OCI-LY7 (cell line): ENCODE measurements at regions not wholly inside any gene's neighbourhood (a gene's known extent, or its start where the extent isn't known, plus 50 kb on each side); places are given as distances from the start of the nearest gene placed in this dataset.

ENCODE experiments used
- BruUV-seq: library from RNA; stranded (reverse); fragments of 400-500 nt; replicated peaks from 2 replicates; lab custom pipeline; 2021; lab: Mats Ljungman, UMichigan
- CTCF ChIA-PET: fragments of 300-600 bp; sonication (Branson Sonifier 250); formaldehyde crosslinking; loops from one replicate; lab custom pipeline; 2022; ENCODE audit warnings: antibody characterized with exemption; ENCODE audit not compliant: unreplicated experiment; lab: Charles Lee
- POLR2A ChIA-PET: fragments of 300-600 bp; sonication (Branson Sonifier 250); formaldehyde crosslinking; loops from one replicate; lab custom pipeline; 2022; ENCODE audit warnings: antibody characterized with exemption; lab: Charles Lee
- DNase-seq: peaks from one replicate; pipeline ENCODE4 v3.0.0-alpha.2; 2015; ENCODE audit warnings: low spot score
- H2AFZ ChIP-seq: fragments of 200-600 bp; sonication (generic), shearing (Covaris generic); 2 replicates; pipeline ENCODE4 v1.6.1; 2014; ENCODE audit warnings: mild to moderate bottlenecking, antibody characterized with exemption, low read length, moderate library complexity
- H3K27ac ChIP-seq: fragments of 200-600 bp; sonication (generic); 2 replicates; pipeline ENCODE4 v1.5.1; 2014; ENCODE audit warnings: mixed run types, low read depth, mild to moderate bottlenecking, moderate library complexity, low read length, inconsistent platforms; ENCODE audit not compliant: poor library complexity, severe bottlenecking
- H3K36me3 ChIP-seq: fragments of 200-600 bp; sonication (generic); 2 replicates; pipeline ENCODE4 v1.6.1; 2014; ENCODE audit warnings: mild to moderate bottlenecking, antibody characterized with exemption, low read length, moderate library complexity, mixed read lengths; ENCODE audit not compliant: insufficient read depth
- H3K4me1 ChIP-seq: fragments of 200-600 bp; sonication (generic); 2 replicates; pipeline ENCODE4 v1.5.1; 2014; ENCODE audit warnings: mild to moderate bottlenecking, low read length; ENCODE audit not compliant: insufficient read depth, poor library complexity, severe bottlenecking
- H3K4me2 ChIP-seq: fragments of 200-600 bp; sonication (generic); 2 replicates; pipeline ENCODE4 v1.6.1; 2014; ENCODE audit warnings: mild to moderate bottlenecking, low read length
- H3K4me3 ChIP-seq: fragments of 200-600 bp; sonication (generic); 2 replicates; pipeline ENCODE4 v1.5.1; 2014; ENCODE audit warnings: mild to moderate bottlenecking, low read depth, low read length; ENCODE audit not compliant: poor library complexity, severe bottlenecking
- H3K79me2 ChIP-seq: fragments of 200-600 bp; sonication (generic); 2 replicates; pipeline ENCODE4 v1.6.1; 2016; ENCODE audit warnings: low read depth, mild to moderate bottlenecking, low read length, moderate library complexity, mixed read lengths; ENCODE audit not compliant: insufficient read depth
- H3K9me2 ChIP-seq: fragments of 200-600 bp; sonication (generic); 2 replicates; pipeline ENCODE4 v1.6.1; 2016; ENCODE audit warnings: mild to moderate bottlenecking, low read length, mixed read lengths; ENCODE audit not compliant: insufficient read depth
- H3K9me3 ChIP-seq: fragments of 200-600 bp; sonication (generic); 2 replicates; pipeline ENCODE4 v1.6.1; 2014; ENCODE audit warnings: mild to moderate bottlenecking, mixed run types, low read length, mixed read lengths
- H4K20me1 ChIP-seq: fragments of 200-600 bp; sonication (generic); 2 replicates; pipeline ENCODE4 v1.6.1; 2014; ENCODE audit warnings: mild to moderate bottlenecking, antibody characterized with exemption, low read length, moderate library complexity, mixed read lengths; ENCODE audit not compliant: insufficient read depth
- CTCF ChIP-seq: fragments of 200-600 bp; sonication (generic); conservative IDR thresholded peaks from 2 replicates; pipeline ENCODE4 v1.5.1; 2014; ENCODE audit warnings: mild to moderate bottlenecking, antibody characterized with exemption, low read length, moderate library complexity, mixed read lengths
- EZH2phosphoT487 ChIP-seq: fragments of 200-600 bp; sonication (generic); IDR thresholded peaks from 2 replicates; pipeline ENCODE4 v1.6.1; 2018; ENCODE audit warnings: low read depth, borderline replicate concordance, mild to moderate bottlenecking, mixed run types, antibody characterized with exemption, low read length, moderate library complexity, mixed read lengths
- intact Hi-C: fragments of 100-400 bp; cut with micrococcal nuclease; formaldehyde crosslinking; loops from one replicate; pipeline ENCODE4 v1.10.0; 2022; ENCODE audit not compliant: unreplicated experiment

GRCh38 chr6:19349429-19349828, 487.7 kb upstream of the ID4 start:
- H3K4me1 ChIP-seq, result no peaks in the 10 kb centered on the region
- H4K20me1 ChIP-seq, result no peaks in the 10 kb centered on the region
- H3K36me3 ChIP-seq, result no peaks in the 10 kb centered on the region
- DNase-seq, result no peak
- H3K4me3 ChIP-seq, result no peak overlapping the region
- no peak overlapping the region for H3K27ac ChIP-seq
- CTCF ChIA-PET, result no interaction called here
- H3K9me2 ChIP-seq, result peaks cover 3% of the 10 kb centered on the region; the same call in 1 of the 2 replicates
- no peak overlapping the region for H3K4me2 ChIP-seq
- BruUV-seq, result no TSS peak
- TF ChIP-seq EZH2phosphoT487 (no peak), CTCF (no peak)
- no peaks in the 10 kb centered on the region for H3K9me3 ChIP-seq
- POLR2A ChIA-PET, result interaction anchor here (0.6 kb wide), 2 partner anchors 177 to 315 kb away, joined by 3 to 4 read pairs; no protein-coding TSS in a partner anchor
- H3K79me2 ChIP-seq, result no peaks in the 10 kb centered on the region
- intact Hi-C loops, result no loop called here
- no peak overlapping the region for H2AFZ ChIP-seq

GRCh38 chr6:19354181-19354580, 483.0 kb upstream of the ID4 start:
- POLR2A ChIA-PET, result no interaction called here
- H3K79me2 ChIP-seq, result no peaks in the 10 kb centered on the region
- no peak overlapping the region for H3K4me2 ChIP-seq
- no peak for DNase-seq
- intact Hi-C loops, result no loop called here
- CTCF ChIA-PET, result no interaction called here
- H3K9me2 ChIP-seq, result no peaks in the 10 kb centered on the region
- H3K36me3 ChIP-seq, result no peaks in the 10 kb centered on the region
- H3K9me3 ChIP-seq, result no peaks in the 10 kb centered on the region
- TF ChIP-seq CTCF, result no peak
- BruUV-seq, result no TSS peak
- no peaks in the 10 kb centered on the region for H4K20me1 ChIP-seq
- no peak overlapping the region for H3K27ac ChIP-seq
- no peaks in the 10 kb centered on the region for H3K4me1 ChIP-seq
- H2AFZ ChIP-seq, result no peak overlapping the region
- no peak overlapping the region for H3K4me3 ChIP-seq

GRCh38 chr6:19356692-19357091, 480.5 kb upstream of the ID4 start:
- no TSS peak for BruUV-seq
- TF ChIP-seq CTCF (no peak), EZH2phosphoT487 (no peak)
- ChIA-PET POLR2A (no interaction called here), CTCF (no interaction called here)
- Histone ChIP-seq H3K36me3 (no peaks in the 10 kb centered on the region), H3K27ac (no peak overlapping the region), H3K4me3 (no peak overlapping the region), H2AFZ (no peak overlapping the region), H3K9me2 (no peaks in the 10 kb centered on the region), H3K79me2 (no peaks in the 10 kb centered on the region), H3K4me2 (no peak overlapping the region), H3K9me3 (no peaks in the 10 kb centered on the region), H4K20me1 (no peaks in the 10 kb centered on the region), H3K4me1 (no peaks in the 10 kb centered on the region)
- intact Hi-C loops, result no loop called here
- DNase-seq, result no peak
